ENCODE measurements at regions not wholly inside any gene's neighbourhood (a gene's known extent, or its start where the extent isn't known, plus 50 kb on each side); places are given as distances from the start of the nearest gene placed in this dataset.
"Not testable (repeated sequence)": the region's sequence is repeated elsewhere in the genome, so short reads cannot be mapped to it uniquely, and the experiment has no call there.

DNA sequence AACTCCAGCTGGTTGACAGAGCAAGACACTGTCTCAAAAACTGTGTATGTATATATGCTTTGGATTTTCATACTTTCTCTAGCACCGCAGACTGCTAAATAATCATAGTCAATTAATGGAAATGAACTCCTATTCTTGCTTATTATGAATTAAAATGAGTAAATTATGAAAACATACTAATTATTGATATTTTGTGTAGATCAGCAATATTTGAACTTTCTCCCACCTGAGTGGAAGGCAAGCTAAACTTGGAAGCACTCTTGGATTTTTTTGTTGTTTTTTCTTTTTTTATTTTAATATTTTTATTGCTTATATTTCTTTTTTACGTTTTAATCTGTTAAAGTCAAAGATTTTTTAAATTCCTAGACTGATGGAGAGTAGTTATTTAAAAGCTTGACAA is 201.7 kb downstream of the CDRT15L2 start:
- no peak overlapping the region for H2AFZ ChIP-seq (ENCODE audit: low read length)
- H4K20me1 ChIP-seq (ENCODE audit: insufficient read depth, low read length): no peaks in the 10 kb centered on the region
- no peak overlapping the region for H3K9ac ChIP-seq (ENCODE audit: low read length)
- DNase-seq: no peak
- H3F3A ChIP-seq (ENCODE audit: insufficient read depth, low read length): 0 out of 2 replicates have a peak, but pooled peaks cover 8% of the 10 kb centered on the region
- no peaks in the 10 kb centered on the region for H3K27me3 ChIP-seq (replicated peaks; ENCODE audit: insufficient read depth, low read length)
- H3K4me2 ChIP-seq (ENCODE audit: low read depth, low read length): no peak overlapping the region
- no peaks in the 10 kb centered on the region for H3K9me2 ChIP-seq (replicated peaks; ENCODE audit: insufficient read depth, low read length)
- no peaks in the 10 kb centered on the region for H3K9me3 ChIP-seq (replicated peaks; ENCODE audit: insufficient read depth, low read length)
- H3K36me3 ChIP-seq (replicated peaks; ENCODE audit: insufficient read depth, low read length): no peaks in the 10 kb centered on the region
- TF ChIP-seq EZH2 (optimal IDR thresholded peaks at IDR 0.05; ENCODE audit: low read depth, low read length) (no peak), EZH2phosphoT487 (IDR thresholded peaks at IDR 0.05; ENCODE audit: low read length) (no peak), CTCF (IDR thresholded peaks at IDR 0.05; ENCODE audit: low read length) (no peak)
- H3K4me3 ChIP-seq (ENCODE audit: low read length): no peak overlapping the region
- peaks cover 12% of the 10 kb centered on the region; the same call in 1 of the 2 replicates for H3K4me1 ChIP-seq (ENCODE audit: low read length)
- no peaks in the 10 kb centered on the region for H3K79me2 ChIP-seq (ENCODE audit: low read length)
- H3K27ac ChIP-seq (ENCODE audit: low read length): no peak overlapping the region

DNA sequence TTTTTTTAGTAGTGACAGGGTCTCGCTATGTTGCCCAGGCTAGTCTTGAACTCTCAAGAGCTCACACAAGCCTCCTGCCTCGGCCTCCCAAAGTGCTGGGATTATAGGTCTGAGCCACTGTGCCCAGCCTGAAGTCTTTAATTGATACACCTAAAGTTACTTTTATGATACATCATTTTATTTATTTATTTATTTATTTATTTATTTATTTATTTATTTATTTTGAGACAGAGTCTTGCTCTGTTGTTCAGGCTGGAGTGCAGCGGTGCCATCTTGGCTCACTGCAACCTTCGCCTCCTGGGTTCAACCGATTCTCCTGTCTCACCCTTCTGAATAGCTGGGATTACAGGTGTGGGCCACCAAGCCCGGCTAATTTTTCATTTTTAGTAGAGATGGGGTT is 202.3 kb downstream of the CDRT15L2 start:
- H3K4me1 ChIP-seq (ENCODE audit: low read length): peaks cover 12% of the 10 kb centered on the region; the same call in 1 of the 2 replicates
- DNase-seq; H3K4me3 ChIP-seq (ENCODE audit: low read length); H4K20me1 ChIP-seq (ENCODE audit: insufficient read depth, low read length); H3K27ac ChIP-seq (ENCODE audit: low read length); H2AFZ ChIP-seq (ENCODE audit: low read length); H3F3A ChIP-seq (ENCODE audit: insufficient read depth, low read length); H3K9me3 ChIP-seq (replicated peaks; ENCODE audit: insufficient read depth, low read length); H3K9me2 ChIP-seq (replicated peaks; ENCODE audit: insufficient read depth, low read length); H3K36me3 ChIP-seq (replicated peaks; ENCODE audit: insufficient read depth, low read length); H3K27me3 ChIP-seq (replicated peaks; ENCODE audit: insufficient read depth, low read length); H3K79me2 ChIP-seq (ENCODE audit: low read length); H3K9ac ChIP-seq (ENCODE audit: low read length); H3K4me2 ChIP-seq (ENCODE audit: low read depth, low read length): not testable (repeated sequence)

- no peaks in the 10 kb centered on the region for H3K9me2 ChIP-seq (replicated peaks; ENCODE audit: insufficient read depth, low read length)
- H3K4me2 ChIP-seq (ENCODE audit: low read depth, low read length): no peak overlapping the region
- H3K36me3 ChIP-seq (replicated peaks; ENCODE audit: insufficient read depth, low read length): no peaks in the 10 kb centered on the region
- no peaks in the 10 kb centered on the region for H3K27me3 ChIP-seq (replicated peaks; ENCODE audit: insufficient read depth, low read length)
- peaks cover 12% of the 10 kb centered on the region; the same call in 1 of the 2 replicates for H3K4me1 ChIP-seq (ENCODE audit: low read length)
- DNase-seq: no peak
- no peak overlapping the region for H3K9ac ChIP-seq (ENCODE audit: low read length)
- no peak overlapping the region for H3K27ac ChIP-seq (ENCODE audit: low read length)
- 0 out of 2 replicates have a peak, but pooled peaks cover 8% of the 10 kb centered on the region for H3F3A ChIP-seq (ENCODE audit: insufficient read depth, low read length)
- TF ChIP-seq EZH2 (optimal IDR thresholded peaks at IDR 0.05; ENCODE audit: low read depth, low read length) (no peak), CTCF (IDR thresholded peaks at IDR 0.05; ENCODE audit: low read length) (no peak), EZH2phosphoT487 (IDR thresholded peaks at IDR 0.05; ENCODE audit: low read length) (no peak)
- no peak overlapping the region for H2AFZ ChIP-seq (ENCODE audit: low read length)
- H3K79me2 ChIP-seq (ENCODE audit: low read length): no peaks in the 10 kb centered on the region
- H3K9me3 ChIP-seq (replicated peaks; ENCODE audit: insufficient read depth, low read length): no peaks in the 10 kb centered on the region
- H3K4me3 ChIP-seq (ENCODE audit: low read length): no peak overlapping the region
- no peaks in the 10 kb centered on the region for H4K20me1 ChIP-seq (ENCODE audit: insufficient read depth, low read length)
Measured at GRCh38 chr17:20783091-20783490, 203.6 kb downstream of the CDRT15L2 start.

DNA sequence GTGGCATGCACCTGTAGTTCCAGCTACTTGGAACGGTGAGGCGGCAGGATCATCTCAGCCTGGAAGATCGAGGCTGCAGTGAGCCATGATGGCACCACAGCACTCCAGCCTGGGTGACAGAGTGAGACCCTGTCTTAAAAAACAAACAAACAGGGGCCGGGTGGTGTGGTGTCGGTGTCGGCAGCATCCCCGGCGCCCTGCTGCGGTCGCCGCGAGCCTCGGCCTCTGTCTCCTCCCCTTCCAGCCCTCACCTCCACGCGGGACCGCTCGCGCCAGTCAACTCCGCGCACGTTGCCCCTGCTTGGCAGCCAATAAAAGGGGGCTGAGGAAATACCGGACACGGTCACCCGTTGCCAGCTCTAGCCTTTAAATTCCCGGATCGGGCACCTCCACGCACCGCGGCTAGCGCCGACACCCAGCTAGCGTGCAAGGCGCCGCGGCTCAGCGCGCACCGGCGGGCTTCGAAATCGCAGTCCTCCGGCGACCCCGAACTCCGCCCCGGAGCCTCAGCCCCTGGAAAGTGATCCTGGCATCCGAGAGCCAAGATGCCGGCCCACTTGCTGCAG is 204.7 kb downstream of the CDRT15L2 start:
- TF ChIP-seq CTCF (IDR thresholded peaks at IDR 0.05; ENCODE audit: low read length) (no peak), EZH2 (optimal IDR thresholded peaks at IDR 0.05; ENCODE audit: low read depth, low read length) (no peak), EZH2phosphoT487 (IDR thresholded peaks at IDR 0.05; ENCODE audit: low read length) (no peak)
- H3K9me2 ChIP-seq (replicated peaks; ENCODE audit: insufficient read depth, low read length): no peaks in the 10 kb centered on the region
- H3F3A ChIP-seq (ENCODE audit: insufficient read depth, low read length): no peaks in the 10 kb centered on the region
- H4K20me1 ChIP-seq (ENCODE audit: insufficient read depth, low read length): no peaks in the 10 kb centered on the region
- no peak overlapping the region for H3K4me3 ChIP-seq (ENCODE audit: low read length)
- no peaks in the 10 kb centered on the region for H3K79me2 ChIP-seq (ENCODE audit: low read length)
- H2AFZ ChIP-seq (ENCODE audit: low read length): no peak overlapping the region
- no peaks in the 10 kb centered on the region for H3K9me3 ChIP-seq (replicated peaks; ENCODE audit: insufficient read depth, low read length)
- no peaks in the 10 kb centered on the region for H3K36me3 ChIP-seq (replicated peaks; ENCODE audit: insufficient read depth, low read length)
- no peak overlapping the region for H3K27ac ChIP-seq (ENCODE audit: low read length)
- no peak for DNase-seq
- no peaks in the 10 kb centered on the region for H3K27me3 ChIP-seq (replicated peaks; ENCODE audit: insufficient read depth, low read length)
- H3K4me1 ChIP-seq (ENCODE audit: low read length): 0 out of 2 replicates have a peak, but pooled peaks cover under 1% of the 10 kb centered on the region
- H3K4me2 ChIP-seq (ENCODE audit: low read depth, low read length): no peak overlapping the region
- H3K9ac ChIP-seq (ENCODE audit: low read length): no peak overlapping the region

Data from MM.1S (cell line).